Activated T-cell treated with anti-CD3 and anti-CD28 coated beads, Interleukin-2, amount 50 U/mL, for 4 hours (primary cell): ENCODE measurements at regions not wholly inside any gene's neighbourhood (a gene's known extent, or its start where the extent isn't known, plus 50 kb on each side); places are given as distances from the start of the nearest gene placed in this dataset.

Source experiments
- ATAC-seq, 2 donors: fragments of 200-7000 bp; cut with Tn5 transposase; one replicate each; pipeline ENCODE4 v1.10.0; 2021
- DNase-seq: peaks from one replicate; pipeline ENCODE4 v3.0.0-alpha.2; 2020
- H3K27me3 Mint-ChIP-seq: one replicate; pipeline ENCODE4 v1.8.0; 2021; ENCODE audit warnings: low read depth, mixed read lengths
- H3K36me3 Mint-ChIP-seq: one replicate; pipeline ENCODE4 v1.8.0; 2022; ENCODE audit warnings: mixed read lengths; ENCODE audit not compliant: insufficient read depth
- H3K4me1 Mint-ChIP-seq: one replicate; pipeline ENCODE4 v1.8.0; 2021; ENCODE audit warnings: low read depth, mixed read lengths
- H3K4me3 Mint-ChIP-seq: one replicate; pipeline ENCODE4 v1.8.0; 2021; ENCODE audit warnings: mild to moderate bottlenecking, moderate library complexity, mixed read lengths
- H3K9me3 Mint-ChIP-seq: one replicate; pipeline ENCODE4 v1.8.0; 2021; ENCODE audit warnings: mixed read lengths

DNA sequence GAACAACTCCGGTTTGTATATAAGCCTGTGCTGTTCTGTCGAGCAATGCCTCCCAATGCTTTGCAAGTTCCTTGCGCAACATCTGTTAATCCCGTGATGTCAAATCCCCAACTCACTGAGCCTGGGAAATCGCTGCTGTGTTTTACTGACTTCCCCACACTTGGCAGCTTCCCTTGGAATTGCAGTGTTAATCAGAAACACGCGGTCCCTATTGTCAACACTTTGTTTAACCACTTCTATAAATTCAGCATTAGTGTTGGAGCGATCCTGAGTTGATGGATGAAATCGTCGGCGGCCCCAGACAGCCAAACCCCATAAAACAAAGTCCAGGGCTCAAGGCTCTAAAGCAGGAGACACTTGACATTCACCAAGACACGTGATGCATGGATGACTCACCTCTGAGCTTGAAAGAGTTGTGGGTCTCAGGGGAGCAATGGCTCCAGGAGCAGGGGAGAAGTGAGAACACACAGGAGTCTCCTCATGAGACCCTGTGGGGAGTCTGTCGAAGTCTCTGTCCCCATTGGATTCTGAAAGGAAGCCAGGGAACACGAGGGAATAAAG is 555.3 kb downstream of the MIAT start:
- H3K9me3 Mint-ChIP-seq = no peaks in the 10 kb centered on the region
- DNase-seq (no peak), ATAC-seq (no peak)
- H3K27me3 Mint-ChIP-seq = peaks cover 14% of the 10 kb centered on the region
- no peak overlapping the region for H3K4me3 Mint-ChIP-seq
- no peaks in the 10 kb centered on the region for H3K4me1 Mint-ChIP-seq
- no peaks in the 10 kb centered on the region for H3K36me3 Mint-ChIP-seq

- no peaks in the 10 kb centered on the region for H3K36me3 Mint-ChIP-seq
- peaks cover 15% of the 10 kb centered on the region for H3K27me3 Mint-ChIP-seq
- H3K4me1 Mint-ChIP-seq = no peaks in the 10 kb centered on the region
- H3K4me3 Mint-ChIP-seq = no peak overlapping the region
- H3K9me3 Mint-ChIP-seq = no peaks in the 10 kb centered on the region
- no peak for DNase-seq
- ATAC-seq = no peak
Observed at GRCh38 chr22:27213294-27213693, 555.9 kb downstream of the MIAT start.

DNA sequence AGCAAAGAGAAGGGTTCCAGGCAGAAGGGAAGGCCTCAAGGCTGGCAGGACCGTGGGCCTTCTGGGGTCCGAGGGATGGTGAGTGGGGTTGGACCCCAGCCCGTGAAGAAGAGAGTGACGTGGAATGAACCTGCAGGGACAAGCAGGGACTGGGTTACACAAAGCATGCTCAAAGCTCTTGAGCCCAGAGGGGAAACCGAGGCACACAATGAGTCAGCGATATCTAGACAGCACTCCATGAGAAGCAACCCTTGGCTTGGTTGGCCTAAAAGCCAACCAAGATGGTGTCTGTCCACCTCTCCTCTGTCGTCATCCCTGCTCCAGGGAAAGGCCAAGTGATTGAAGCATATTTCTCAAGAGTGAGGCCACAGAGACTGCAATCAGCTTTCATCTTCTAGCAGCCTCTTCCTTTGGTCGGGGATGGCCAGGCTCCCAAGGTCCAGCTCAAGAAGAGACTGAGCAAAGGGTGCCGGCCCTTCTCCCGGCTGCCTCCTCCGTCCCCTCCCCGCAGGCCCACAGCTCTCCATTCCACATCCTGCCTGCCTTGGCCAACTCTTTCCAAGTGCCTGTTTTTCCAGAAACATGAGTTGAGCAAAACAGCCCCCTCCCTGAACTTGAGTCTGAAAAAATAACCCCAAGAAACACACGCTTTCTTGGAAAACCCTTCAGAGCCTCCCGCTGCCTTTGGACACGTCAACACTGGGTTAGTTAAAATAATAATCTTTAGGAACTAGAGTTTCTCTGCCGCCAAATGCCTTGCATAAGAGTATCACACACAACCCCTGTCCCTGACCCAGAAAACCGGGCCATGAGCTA is 556.6 kb downstream of the MIAT start:
- DNase-seq (no peak), ATAC-seq (no peak)
- H3K4me1 Mint-ChIP-seq = no peaks in the 10 kb centered on the region
- H3K9me3 Mint-ChIP-seq = no peaks in the 10 kb centered on the region
- H3K36me3 Mint-ChIP-seq = no peaks in the 10 kb centered on the region
- H3K27me3 Mint-ChIP-seq = peaks cover 16% of the 10 kb centered on the region
- no peak overlapping the region for H3K4me3 Mint-ChIP-seq

DNA sequence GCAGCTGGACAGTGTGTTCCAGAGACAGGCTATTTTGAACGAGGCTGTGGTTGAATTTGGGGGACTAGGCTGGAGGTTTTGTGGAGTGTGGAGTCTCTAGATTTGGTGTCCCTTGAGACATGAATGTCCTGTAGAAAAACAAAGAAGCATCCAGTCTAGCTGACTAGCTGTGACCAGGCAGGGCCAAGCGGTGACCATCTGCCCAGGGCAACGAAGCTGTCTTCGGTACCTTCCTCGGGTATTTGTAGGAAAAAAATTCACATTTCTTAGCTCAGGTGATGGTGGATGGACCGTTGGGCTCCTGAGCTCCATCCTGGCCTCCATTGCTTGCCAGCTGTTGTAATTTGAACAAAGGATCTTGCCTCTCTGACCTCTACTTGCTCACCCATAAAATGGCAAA is 557.3 kb downstream of the MIAT start:
- H3K4me3 Mint-ChIP-seq = no peak overlapping the region
- H3K27me3 Mint-ChIP-seq = peaks cover 19% of the 10 kb centered on the region
- no peaks in the 10 kb centered on the region for H3K4me1 Mint-ChIP-seq
- no peaks in the 10 kb centered on the region for H3K36me3 Mint-ChIP-seq
- H3K9me3 Mint-ChIP-seq = no peaks in the 10 kb centered on the region
- DNase-seq = no peak
- ATAC-seq = no peak

GRCh38 chr22:27215871-27216270 is 558.5 kb downstream of the MIAT start:
- Mint-ChIP-seq H3K36me3 (no peaks in the 10 kb centered on the region), H3K4me1 (no peaks in the 10 kb centered on the region), H3K9me3 (no peaks in the 10 kb centered on the region), H3K4me3 (no peak overlapping the region), H3K27me3 (peaks cover 23% of the 10 kb centered on the region)
- ATAC-seq (no peak), DNase-seq (no peak)

- H3K36me3 Mint-ChIP-seq = no peaks in the 10 kb centered on the region
- DNase-seq (no peak), ATAC-seq (no peak)
- no peaks in the 10 kb centered on the region for H3K4me1 Mint-ChIP-seq
- H3K9me3 Mint-ChIP-seq = no peaks in the 10 kb centered on the region
- peaks cover 23% of the 10 kb centered on the region for H3K27me3 Mint-ChIP-seq
- no peak overlapping the region for H3K4me3 Mint-ChIP-seq
Observed at GRCh38 chr22:27216444-27216843, 559.1 kb downstream of the MIAT start.

DNA sequence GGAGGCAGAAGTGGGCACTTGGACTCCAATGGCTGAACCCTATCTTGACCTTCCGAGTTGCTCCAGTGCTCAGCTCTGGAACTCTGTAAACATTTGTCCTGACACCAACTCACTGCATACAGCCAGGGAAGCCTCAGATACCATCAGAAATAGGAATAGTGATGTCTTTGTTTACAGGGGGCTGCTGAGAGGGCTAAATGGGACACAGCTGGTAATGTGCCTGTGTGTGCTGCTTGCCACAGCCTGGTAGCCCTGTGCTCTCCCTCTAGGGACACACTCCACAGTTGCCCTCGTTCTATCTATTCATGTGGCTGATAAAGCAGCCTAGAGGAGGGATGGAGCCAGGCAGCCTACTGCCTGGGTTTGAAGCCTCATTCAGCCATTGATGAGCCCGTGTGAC is 559.8 kb downstream of the MIAT start:
- Mint-ChIP-seq H3K36me3 (no peaks in the 10 kb centered on the region), H3K4me1 (no peaks in the 10 kb centered on the region)

GRCh38 chr22:27218012-27218920 is 560.9 kb downstream of the MIAT start:
- Mint-ChIP-seq H3K4me1 (no peaks in the 10 kb centered on the region), H3K36me3 (no peaks in the 10 kb centered on the region), H3K27me3 (peaks cover 15% of the 10 kb centered on the region), H3K4me3 (no peak overlapping the region), H3K9me3 (no peaks in the 10 kb centered on the region)
- DNase-seq (no peak), ATAC-seq (no peak)

More for the DNA sequence above, 559.8 kb downstream of the MIAT start:
- no peak for ATAC-seq
- H3K4me3 Mint-ChIP-seq = no peak overlapping the region
- DNase-seq = no peak
- H3K9me3 Mint-ChIP-seq = no peaks in the 10 kb centered on the region
- peaks cover 23% of the 10 kb centered on the region for H3K27me3 Mint-ChIP-seq

DNA sequence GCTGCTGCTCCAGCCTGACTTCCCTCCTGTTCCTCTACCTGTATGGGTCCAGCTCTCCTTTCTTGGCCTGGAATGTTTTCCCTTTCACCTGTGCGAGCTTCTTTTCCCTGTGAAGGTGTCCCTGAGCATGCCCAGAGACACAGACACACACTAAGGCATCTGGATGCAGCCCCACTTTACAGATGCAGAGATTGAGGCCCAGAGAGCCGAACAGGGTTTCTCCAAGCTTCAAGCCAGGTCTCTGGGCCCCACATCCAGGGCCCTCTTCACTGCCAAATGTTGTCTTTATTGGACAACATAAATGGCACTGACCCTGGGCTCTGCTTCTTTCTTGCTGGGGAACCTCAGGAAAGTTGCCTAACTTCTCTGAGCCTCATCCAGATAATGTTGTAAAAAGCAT is 561.6 kb downstream of the MIAT start:
- DNase-seq (no peak), ATAC-seq (no peak)
- peaks cover 15% of the 10 kb centered on the region for H3K27me3 Mint-ChIP-seq
- H3K4me1 Mint-ChIP-seq = no peaks in the 10 kb centered on the region
- H3K36me3 Mint-ChIP-seq = no peaks in the 10 kb centered on the region
- H3K9me3 Mint-ChIP-seq = no peaks in the 10 kb centered on the region
- no peak overlapping the region for H3K4me3 Mint-ChIP-seq

DNA sequence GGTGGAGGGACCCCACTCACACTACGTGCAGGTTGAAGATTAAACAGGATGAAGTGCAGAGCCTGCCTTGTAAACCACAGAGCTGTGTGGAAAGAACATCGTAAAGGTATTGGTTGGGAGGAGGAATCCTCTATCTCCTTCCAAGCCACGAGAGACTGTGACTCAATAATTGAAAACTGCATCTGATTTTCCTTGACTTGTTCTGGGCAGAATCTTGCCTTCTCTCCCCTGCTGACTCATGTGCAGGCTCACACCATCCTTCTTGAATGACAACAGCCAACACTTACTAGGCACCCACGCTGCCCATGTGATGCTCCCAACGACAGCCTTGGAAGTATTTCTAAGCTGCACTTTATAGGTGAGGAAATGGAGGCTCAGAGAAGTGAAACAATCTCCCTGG is 563.0 kb downstream of the MIAT start:
- Mint-ChIP-seq H3K36me3 (no peaks in the 10 kb centered on the region), H3K4me1 (no peaks in the 10 kb centered on the region), H3K9me3 (no peaks in the 10 kb centered on the region), H3K27me3 (peaks cover 12% of the 10 kb centered on the region), H3K4me3 (no peak overlapping the region)
- DNase-seq (no peak), ATAC-seq (no peak)

GRCh38 chr22:27222178-27222577 is 564.8 kb downstream of the MIAT start:
- Mint-ChIP-seq H3K27me3 (peaks cover 11% of the 10 kb centered on the region), H3K4me3 (no peak overlapping the region), H3K4me1 (no peaks in the 10 kb centered on the region), H3K9me3 (no peaks in the 10 kb centered on the region), H3K36me3 (no peaks in the 10 kb centered on the region)
- DNase-seq (no peak), ATAC-seq (no peak)

- Mint-ChIP-seq H3K27me3 (peaks cover 9% of the 10 kb centered on the region), H3K4me3 (no peak overlapping the region), H3K9me3 (no peaks in the 10 kb centered on the region), H3K36me3 (no peaks in the 10 kb centered on the region), H3K4me1 (no peaks in the 10 kb centered on the region)
- no peak for ATAC-seq
- no peak for DNase-seq
Observed at GRCh38 chr22:27223317-27224177, 566.2 kb downstream of the MIAT start.

GRCh38 chr22:27224485-27225374 is 567.3 kb downstream of the MIAT start:
- no peak overlapping the region for H3K4me3 Mint-ChIP-seq
- no peaks in the 10 kb centered on the region for H3K36me3 Mint-ChIP-seq
- no peak for ATAC-seq
- H3K27me3 Mint-ChIP-seq = peaks cover 6% of the 10 kb centered on the region
- no peaks in the 10 kb centered on the region for H3K4me1 Mint-ChIP-seq
- no peaks in the 10 kb centered on the region for H3K9me3 Mint-ChIP-seq
- DNase-seq = no peak
